GM10248 (cell line): ENCODE measurements at regions not wholly inside any gene's neighbourhood (a gene's known extent, or its start where the extent isn't known, plus 50 kb on each side); places are given as distances from the start of the nearest gene placed in this dataset.
"Not testable (repeated sequence)": the region's sequence is repeated elsewhere in the genome, so short reads cannot be mapped to it uniquely, and the experiment has no call there.

Experiments used
- CTCF ChIA-PET: fragments of 300-600 bp; sonication (Branson Sonifier 250); formaldehyde crosslinking; extraction: SDS; loops from one replicate; lab custom pipeline; 2021; ENCODE audit warnings: antibody characterized with exemption; lab: Yijun Ruan, JAX
- POLR2A ChIA-PET: fragments of 350-650 bp; sonication (Branson Sonifier 250); formaldehyde crosslinking; extraction: SDS; loops from one replicate; lab custom pipeline; 2020; ENCODE audit warnings: antibody characterized with exemption; lab: Yijun Ruan, JAX
- DNase-seq: peaks from one replicate; pipeline ENCODE4 v3.0.0; 2012; ENCODE audit errors: extremely low spot score
- CTCF ChIP-seq: IDR thresholded peaks from 2 replicates; pipeline ENCODE4 v1.5.1; 2012; ENCODE audit warnings: mild to moderate bottlenecking, low read depth; ENCODE audit errors: extremely low read depth, missing control alignments, control extremely low read depth

- TF ChIP-seq CTCF = no peak
- DNase-seq = no peak
- POLR2A ChIA-PET = no interaction called here
- CTCF ChIA-PET = interaction anchor here (1.2 to 3.3 kb wide), 2 partner anchors 10 to 20 kb away, joined by 3 to 12 read pairs; no protein-coding TSS in a partner anchor
Measured at GRCh38 chr14:71762575-71762974, 169.7 kb upstream of the RGS6 start.

DNA sequence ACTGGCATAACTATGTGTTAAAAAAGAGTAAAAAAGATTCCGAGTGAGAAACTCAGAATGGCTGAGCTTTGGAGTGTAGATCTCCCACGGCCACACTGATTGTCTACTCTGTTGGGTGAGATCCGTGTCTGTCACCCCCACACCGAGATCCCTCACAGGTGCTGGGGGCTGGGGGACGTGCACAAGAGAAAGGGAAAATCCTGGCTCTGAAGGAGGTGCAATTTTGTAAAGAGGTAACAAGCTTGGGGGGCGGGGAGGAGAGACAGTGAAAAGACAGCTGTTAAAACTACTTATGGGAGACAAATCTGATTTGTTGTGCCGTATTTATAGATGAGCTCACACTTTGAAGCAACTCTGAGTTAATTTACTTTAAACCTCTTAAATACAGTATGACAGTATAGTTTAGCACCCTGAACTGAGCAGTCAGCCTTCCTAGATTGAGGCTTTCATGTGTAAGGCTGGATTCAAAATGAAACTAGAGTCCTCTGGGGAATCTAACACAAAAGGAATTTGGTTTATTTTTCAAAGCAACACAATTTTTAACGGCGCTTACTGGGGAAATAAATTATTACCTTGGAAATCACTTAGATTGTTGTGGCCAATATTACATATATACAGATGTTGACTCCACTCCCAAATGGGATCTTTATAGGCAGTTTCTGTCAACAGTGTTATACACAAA lies 167.4 kb upstream of the RGS6 start:
- CTCF ChIA-PET = interaction anchor here (1.1 to 5.4 kb wide), 3 partner anchors 12 to 91 kb away, joined by 3 to 28 read pairs (median 11); no protein-coding TSS in a partner anchor
- POLR2A ChIA-PET = interaction anchor here (0.6 kb wide), 1 partner anchor 69 kb away, joined by 10 read pairs; no protein-coding TSS in a partner anchor
- TF ChIP-seq CTCF = no peak
- DNase-seq = no peak

DNA sequence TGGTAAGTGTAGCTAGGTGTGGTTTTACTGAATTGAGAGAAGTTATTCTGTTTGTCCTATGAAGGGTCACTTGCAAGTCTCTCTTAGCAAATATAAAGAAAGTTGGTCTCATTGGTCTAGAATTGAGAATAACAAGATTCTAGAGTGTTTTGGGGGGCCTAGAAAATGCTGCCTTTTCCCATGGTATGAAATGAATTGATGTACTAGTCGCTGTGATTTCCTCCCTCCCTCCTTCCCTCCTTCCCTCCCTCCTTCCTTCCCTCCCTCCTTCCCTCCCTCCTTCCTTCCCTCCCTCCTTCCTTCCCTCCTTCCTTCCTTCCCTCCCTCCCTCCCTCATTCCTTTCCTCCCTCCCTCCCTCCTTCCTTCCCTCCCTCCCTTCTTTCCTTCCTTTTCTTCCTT lies 166.7 kb upstream of the RGS6 start:
- ChIA-PET POLR2A (interaction anchor here (0.6 kb wide), 1 partner anchor 68 kb away, joined by 10 read pairs; no protein-coding TSS in a partner anchor), CTCF (interaction anchor here (1.0 to 5.4 kb wide), 4 partner anchors 11 to 628 kb away, joined by 3 to 28 read pairs (median 7); no protein-coding TSS in a partner anchor)
- no peak for TF ChIP-seq CTCF
- DNase-seq = no peak

DNA sequence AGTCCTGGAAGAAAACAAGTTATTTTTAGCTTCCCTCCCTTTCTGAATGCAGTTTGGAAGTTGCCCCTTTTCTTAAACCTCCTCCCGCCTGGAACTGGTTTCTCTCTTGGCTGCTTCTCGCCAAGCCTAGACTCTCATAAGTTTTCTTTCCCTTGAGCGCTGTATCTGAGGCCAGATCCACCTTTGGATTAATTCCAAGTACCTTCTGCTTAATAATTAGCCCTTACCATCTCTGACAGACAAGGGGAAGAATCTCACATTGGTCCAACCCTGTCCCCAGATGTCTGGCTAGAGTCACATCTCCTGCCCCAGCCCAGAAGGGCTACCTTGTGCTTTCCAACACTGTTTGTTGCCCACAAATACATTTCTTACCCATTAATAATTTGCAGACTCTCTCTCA lies 161.8 kb upstream of the RGS6 start:
- POLR2A ChIA-PET = no interaction called here
- DNase-seq = no peak
- no peak for TF ChIP-seq CTCF
- CTCF ChIA-PET = no interaction called here

- CTCF ChIA-PET, POLR2A ChIA-PET, DNase-seq: not testable (repeated sequence)
Measured at GRCh38 chr14:71771421-71771820, 160.8 kb upstream of the RGS6 start.

- POLR2A ChIA-PET, CTCF ChIA-PET: not testable (repeated sequence)
Measured at GRCh38 chr14:71771996-71772395, 160.2 kb upstream of the RGS6 start.

GRCh38 chr14:71773898-71774481 lies 158.2 kb upstream of the RGS6 start:
- POLR2A ChIA-PET = no interaction called here
- CTCF ChIA-PET = no interaction called here
- no peak for TF ChIP-seq CTCF
- no peak for DNase-seq

More at GRCh38 chr14:71771996-71772395, 160.2 kb upstream of the RGS6 start:
- not testable (repeated sequence) for DNase-seq
